Chondrocyte (in vitro differentiated cells): ENCODE measurements at regions not wholly inside any gene's neighbourhood (a gene's known extent, or its start where the extent isn't known, plus 50 kb on each side); places are given as distances from the start of the nearest gene placed in this dataset.

Source experiments
- DNase-seq: peaks from one replicate; pipeline ENCODE4 v3.0.0; 2021; ENCODE audit warnings: mixed read lengths, low spot score
- H3K27ac Mint-ChIP-seq: one replicate; pipeline ENCODE4 v1.8.0; 2021; ENCODE audit warnings: mild to moderate bottlenecking, moderate library complexity, mixed read lengths; ENCODE audit not compliant: unreplicated experiment
- H3K27me3 Mint-ChIP-seq: 2 replicates; pipeline ENCODE4 v1.8.0; 2021; ENCODE audit warnings: low read depth, mixed read lengths
- H3K36me3 Mint-ChIP-seq: 2 replicates; pipeline ENCODE4 v1.8.0; 2021; ENCODE audit warnings: low read depth, mixed read lengths
- H3K4me1 Mint-ChIP-seq: 2 replicates; pipeline ENCODE4 v1.8.0; 2021; ENCODE audit warnings: low read depth, mild to moderate bottlenecking, mixed read lengths
- H3K4me3 Mint-ChIP-seq: one replicate; pipeline ENCODE4 v1.8.0; 2021; ENCODE audit warnings: mild to moderate bottlenecking, moderate library complexity, mixed read lengths; ENCODE audit not compliant: unreplicated experiment
- H3K9me3 Mint-ChIP-seq: 2 replicates; pipeline ENCODE4 v1.8.0; 2021; ENCODE audit warnings: low read depth, mixed read lengths
- CTCF ChIP-seq: fragments of 200-600 bp; sonication (generic); IDR thresholded peaks from 2 replicates; pipeline ENCODE4 v1.5.0; 2021; ENCODE audit warnings: antibody characterized with exemption, mild to moderate bottlenecking, moderate library complexity

GRCh38 chr1:83741348-83741747, 257.6 kb downstream of the TTLL7 start:
- no peak for DNase-seq
- Mint-ChIP-seq H3K36me3 (no peaks in the 10 kb centered on the region), H3K4me1 (peaks cover 7% of the 10 kb centered on the region), H3K9me3 (no peaks in the 10 kb centered on the region), H3K4me3 (no peak overlapping the region), H3K27ac (no peak overlapping the region), H3K27me3 (no peaks in the 10 kb centered on the region)
- TF ChIP-seq CTCF: no peak

GRCh38 chr1:83735526-83735925, 263.4 kb downstream of the TTLL7 start:
- Mint-ChIP-seq H3K27ac (no peak overlapping the region), H3K4me1 (no peaks in the 10 kb centered on the region), H3K4me3 (no peak overlapping the region), H3K9me3 (no peaks in the 10 kb centered on the region), H3K27me3 (no peaks in the 10 kb centered on the region), H3K36me3 (no peaks in the 10 kb centered on the region)
- no peak for DNase-seq
- no peak for TF ChIP-seq CTCF

- no peak overlapping the region for H3K4me3 Mint-ChIP-seq
- DNase-seq: no peak
- no peaks in the 10 kb centered on the region for H3K9me3 Mint-ChIP-seq
- no peak overlapping the region for H3K27ac Mint-ChIP-seq
- no peaks in the 10 kb centered on the region for H3K36me3 Mint-ChIP-seq
- no peaks in the 10 kb centered on the region for H3K4me1 Mint-ChIP-seq
- H3K27me3 Mint-ChIP-seq: no peaks in the 10 kb centered on the region
- TF ChIP-seq CTCF: no peak
Measured at GRCh38 chr1:83734420-83734819, 264.5 kb downstream of the TTLL7 start.

GRCh38 chr1:83725735-83726360, 273.1 kb downstream of the TTLL7 start:
- Mint-ChIP-seq H3K4me3 (no peak overlapping the region), H3K27ac (no peak overlapping the region), H3K36me3 (no peaks in the 10 kb centered on the region), H3K27me3 (no peaks in the 10 kb centered on the region), H3K9me3 (no peaks in the 10 kb centered on the region), H3K4me1 (no peaks in the 10 kb centered on the region)
- DNase-seq: no peak
- no peak for TF ChIP-seq CTCF

- no peak for TF ChIP-seq CTCF
- Mint-ChIP-seq H3K9me3 (no peaks in the 10 kb centered on the region), H3K36me3 (no peaks in the 10 kb centered on the region), H3K4me1 (no peaks in the 10 kb centered on the region), H3K27me3 (no peaks in the 10 kb centered on the region), H3K27ac (no peak overlapping the region), H3K4me3 (no peak overlapping the region)
- DNase-seq: no peak
Measured at GRCh38 chr1:83718338-83718737, 280.6 kb downstream of the TTLL7 start.
